ENCODE measurements at regions not wholly inside any gene's neighbourhood (a gene's known extent, or its start where the extent isn't known, plus 50 kb on each side); places are given as distances from the start of the nearest gene placed in this dataset.
"Not testable (repeated sequence)": the region's sequence is repeated elsewhere in the genome, so short reads cannot be mapped to it uniquely, and the experiment has no call there.

DNA sequence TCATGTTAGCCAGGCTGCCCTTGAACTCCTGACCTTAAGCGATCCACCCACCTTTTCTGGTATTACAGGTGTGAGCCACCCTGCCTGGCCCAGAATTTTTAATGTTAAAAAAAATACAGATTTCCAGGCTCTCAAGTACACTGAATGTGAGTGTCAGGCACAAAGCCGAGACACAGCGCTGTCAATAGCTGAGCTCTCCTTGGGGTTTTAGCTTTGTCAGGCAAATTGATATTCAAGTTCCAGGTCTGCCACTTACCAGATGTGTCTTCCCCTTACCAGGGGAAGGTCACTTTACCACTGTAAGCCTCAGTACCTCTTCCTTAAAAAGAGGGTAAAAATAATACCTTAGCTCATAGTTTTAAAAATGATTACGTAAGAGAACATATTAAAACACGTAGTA is 71.6 kb upstream of the LRRC37A2 start:
- H3K4me3 Mint-ChIP-seq; H3K9me3 ChIP-seq; H3K4me3 ChIP-seq (ENCODE audit: control insufficient read depth in 1 of 2, extremely low read depth in 1 of 2, low read length in 1 of 2); H3K4me1 ChIP-seq (ENCODE audit: control insufficient read depth in 1 of 2, extremely low read depth in 1 of 2, insufficient read depth in 2 of 2, low read length in 2 of 2); H3K27ac ChIP-seq (ENCODE audit: low read length); H3K36me3 ChIP-seq (ENCODE audit: control insufficient read depth in 2 of 2, extremely low read depth in 1 of 2, insufficient read depth in 1 of 2, low read length in 1 of 2); H3K36me3 Mint-ChIP-seq; ATAC-seq (replicated peaks in 1 of 4); H3K27ac Mint-ChIP-seq; H3K9me3 Mint-ChIP-seq; H3K4me1 Mint-ChIP-seq; DNase-seq; H3K27me3 ChIP-seq (replicated peaks in 1 of 2; ENCODE audit: control insufficient read depth in 2 of 2, extremely low read depth in 1 of 2, insufficient read depth in 2 of 2, low read length in 1 of 2); H3K27me3 Mint-ChIP-seq; CTCF ChIA-PET; POLR2A ChIA-PET: not testable (repeated sequence)
- no CpG with 5 or more reads among the region's 5 CpGs for WGBS (ENCODE audit: insufficient coverage)

DNA sequence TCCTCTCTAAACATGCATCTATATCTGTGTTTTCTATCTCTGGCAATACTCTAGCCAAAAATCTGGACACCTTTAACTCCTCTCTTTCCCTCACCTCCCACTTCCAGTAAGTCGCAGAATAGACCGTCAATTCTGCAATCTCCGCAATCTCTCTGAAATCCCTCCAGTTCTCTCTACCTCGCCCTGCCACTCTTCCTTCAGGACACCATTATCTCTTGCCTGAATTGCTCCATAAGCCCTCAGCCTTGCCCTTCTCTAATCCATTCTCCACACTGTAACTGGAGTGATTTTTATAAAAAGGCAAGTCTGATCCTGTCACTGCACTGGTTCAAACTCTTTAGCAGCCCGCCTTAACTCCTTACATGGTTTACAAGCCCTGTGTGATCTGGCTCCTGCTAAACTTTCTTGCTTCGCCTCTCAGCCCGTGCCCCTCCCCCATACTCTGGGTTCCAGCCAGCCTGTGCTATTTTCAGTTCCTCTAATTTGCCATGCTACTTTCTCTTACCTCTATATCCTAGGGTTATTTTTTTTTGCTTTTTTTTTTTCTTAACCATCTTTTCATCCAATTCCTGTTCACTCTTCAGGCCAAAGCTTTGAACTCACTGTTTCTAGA is 73.0 kb upstream of the ARL17B start:
- ATAC-seq (replicated peaks in 1 of 4); H3K4me3 ChIP-seq (ENCODE audit: control insufficient read depth in 1 of 2, extremely low read depth in 1 of 2, low read length in 1 of 2); H3K4me1 Mint-ChIP-seq; H3K27ac Mint-ChIP-seq; H3K9me3 ChIP-seq; DNase-seq; H3K36me3 Mint-ChIP-seq; H3K4me1 ChIP-seq (ENCODE audit: control insufficient read depth in 1 of 2, extremely low read depth in 1 of 2, insufficient read depth in 2 of 2, low read length in 2 of 2); H3K27me3 Mint-ChIP-seq; POLR2A ChIA-PET; H3K27ac ChIP-seq (ENCODE audit: low read length); H3K4me3 Mint-ChIP-seq; H3K36me3 ChIP-seq (ENCODE audit: control insufficient read depth in 2 of 2, extremely low read depth in 1 of 2, insufficient read depth in 1 of 2, low read length in 1 of 2); CTCF ChIA-PET; H3K27me3 ChIP-seq (replicated peaks in 1 of 2; ENCODE audit: control insufficient read depth in 2 of 2, extremely low read depth in 1 of 2, insufficient read depth in 2 of 2, low read length in 1 of 2); H3K9me3 Mint-ChIP-seq: not testable (repeated sequence)
- WGBS (ENCODE audit: insufficient coverage): no CpG with 5 or more reads among the region's 7 CpGs

DNA sequence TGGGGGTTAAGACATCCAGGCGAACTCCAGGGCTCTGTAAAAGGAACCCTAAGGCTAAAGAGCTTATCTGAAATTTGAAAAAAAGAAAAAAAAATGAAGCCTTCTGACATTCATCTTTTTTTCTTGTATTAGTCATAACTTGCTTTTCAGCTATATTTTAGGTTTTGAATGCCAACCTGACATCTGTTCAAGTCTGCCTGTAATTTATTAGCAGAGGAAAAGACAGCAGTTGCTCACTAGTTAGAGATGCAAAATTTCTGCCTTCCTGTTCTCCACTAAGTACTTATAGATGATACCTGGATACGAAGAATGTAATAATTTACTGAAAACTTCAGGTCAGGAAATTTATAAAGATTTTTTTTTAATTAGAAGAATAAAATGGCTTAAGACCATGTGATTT is 68.7 kb upstream of the ARL17B start:
- H3K4me1 ChIP-seq (ENCODE audit: control insufficient read depth in 1 of 2, extremely low read depth in 1 of 2, insufficient read depth in 2 of 2, low read length in 2 of 2); H3K27me3 Mint-ChIP-seq; H3K9me3 ChIP-seq; H3K27ac ChIP-seq (ENCODE audit: low read length); ATAC-seq (replicated peaks in 1 of 4); H3K4me3 Mint-ChIP-seq; H3K9me3 Mint-ChIP-seq; H3K36me3 ChIP-seq (ENCODE audit: control insufficient read depth in 2 of 2, extremely low read depth in 1 of 2, insufficient read depth in 1 of 2, low read length in 1 of 2); POLR2A ChIA-PET; H3K27me3 ChIP-seq (replicated peaks in 1 of 2; ENCODE audit: control insufficient read depth in 2 of 2, extremely low read depth in 1 of 2, insufficient read depth in 2 of 2, low read length in 1 of 2); CTCF ChIA-PET; H3K36me3 Mint-ChIP-seq; H3K4me1 Mint-ChIP-seq; DNase-seq; H3K27ac Mint-ChIP-seq; H3K4me3 ChIP-seq (ENCODE audit: control insufficient read depth in 1 of 2, extremely low read depth in 1 of 2, low read length in 1 of 2): not testable (repeated sequence)
- no CpG with 5 or more reads among the region's 2 CpGs for WGBS (ENCODE audit: insufficient coverage)

DNA sequence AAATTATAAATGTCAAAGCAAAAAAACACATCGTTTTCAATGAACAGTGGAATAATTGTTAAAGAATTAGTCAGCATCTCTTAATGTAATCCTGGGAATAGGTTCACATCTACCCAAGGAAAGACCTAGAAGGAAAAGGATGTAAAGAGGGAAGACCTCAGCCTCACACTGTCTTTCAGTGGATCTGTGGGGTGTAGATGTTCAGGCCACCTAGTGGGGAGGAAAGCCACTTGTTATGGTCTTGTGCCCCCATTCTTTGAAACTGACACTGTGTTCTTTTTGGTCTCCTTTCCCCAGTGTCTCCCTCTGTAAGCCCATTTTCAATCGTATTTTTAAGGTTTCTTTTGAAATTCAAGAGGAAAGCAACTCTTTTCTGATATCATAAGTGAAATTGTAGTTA is 68.1 kb upstream of the ARL17B start:
- CTCF ChIA-PET: not testable (repeated sequence)

DNA sequence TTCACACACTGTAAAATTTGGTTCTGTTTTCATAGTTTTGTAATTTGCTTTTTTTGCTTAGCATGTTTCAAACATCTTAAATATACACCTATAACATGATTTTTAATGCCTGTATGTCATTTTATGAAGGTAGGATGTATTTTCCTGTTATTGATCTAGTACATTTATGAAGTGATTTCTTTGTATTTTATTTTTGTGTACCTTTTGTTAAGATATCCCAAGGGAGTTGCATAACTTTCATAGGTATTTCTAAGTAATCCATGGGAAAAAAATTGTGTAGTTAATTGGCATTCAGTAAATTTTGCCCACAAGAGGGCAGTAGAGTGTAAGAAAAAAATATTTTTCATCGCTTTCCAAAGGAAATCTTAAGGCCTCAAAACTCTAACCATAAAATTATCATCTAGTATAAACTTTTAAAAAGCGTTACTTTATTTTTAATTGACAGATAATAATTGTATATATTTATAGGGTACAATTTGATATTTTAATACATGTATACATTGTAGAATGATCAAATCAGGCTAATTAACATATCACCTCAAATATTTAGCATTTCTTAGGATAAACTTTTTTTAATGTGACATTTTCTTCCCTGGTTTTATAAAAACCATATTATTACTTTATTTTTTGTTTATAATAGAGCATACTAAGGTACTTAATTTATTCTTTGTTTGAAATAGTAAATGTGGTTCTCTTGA is 62.8 kb upstream of the ARL17B start:
- H3K4me3 Mint-ChIP-seq; H3K36me3 Mint-ChIP-seq; H3K36me3 ChIP-seq (ENCODE audit: control insufficient read depth in 2 of 2, extremely low read depth in 1 of 2, insufficient read depth in 1 of 2, low read length in 1 of 2); H3K27me3 Mint-ChIP-seq; H3K27ac ChIP-seq (ENCODE audit: low read length); H3K9me3 Mint-ChIP-seq; H3K27me3 ChIP-seq (replicated peaks in 1 of 2; ENCODE audit: control insufficient read depth in 2 of 2, extremely low read depth in 1 of 2, insufficient read depth in 2 of 2, low read length in 1 of 2); H3K4me3 ChIP-seq (ENCODE audit: control insufficient read depth in 1 of 2, extremely low read depth in 1 of 2, low read length in 1 of 2); H3K27ac Mint-ChIP-seq; ATAC-seq (replicated peaks in 1 of 4); H3K4me1 Mint-ChIP-seq; CTCF ChIA-PET; H3K4me1 ChIP-seq (ENCODE audit: control insufficient read depth in 1 of 2, extremely low read depth in 1 of 2, insufficient read depth in 2 of 2, low read length in 2 of 2); POLR2A ChIA-PET; H3K9me3 ChIP-seq; DNase-seq: not testable (repeated sequence)
- no CpG with 5 or more reads among the region's 2 CpGs for WGBS (ENCODE audit: insufficient coverage)

More for the DNA sequence above, 68.1 kb upstream of the ARL17B start:
- H3K4me3 Mint-ChIP-seq; H3K27me3 ChIP-seq (replicated peaks in 1 of 2; ENCODE audit: control insufficient read depth in 2 of 2, extremely low read depth in 1 of 2, insufficient read depth in 2 of 2, low read length in 1 of 2); POLR2A ChIA-PET; H3K27me3 Mint-ChIP-seq; DNase-seq; H3K36me3 Mint-ChIP-seq; H3K4me1 Mint-ChIP-seq; H3K9me3 Mint-ChIP-seq; H3K4me1 ChIP-seq (ENCODE audit: control insufficient read depth in 1 of 2, extremely low read depth in 1 of 2, insufficient read depth in 2 of 2, low read length in 2 of 2); H3K4me3 ChIP-seq (ENCODE audit: control insufficient read depth in 1 of 2, extremely low read depth in 1 of 2, low read length in 1 of 2); H3K36me3 ChIP-seq (ENCODE audit: control insufficient read depth in 2 of 2, extremely low read depth in 1 of 2, insufficient read depth in 1 of 2, low read length in 1 of 2); H3K27ac Mint-ChIP-seq; H3K9me3 ChIP-seq; H3K27ac ChIP-seq (ENCODE audit: low read length); ATAC-seq (replicated peaks in 1 of 4): not testable (repeated sequence)
- WGBS (ENCODE audit: insufficient coverage): no CpG with 5 or more reads among the region's 2 CpGs

DNA sequence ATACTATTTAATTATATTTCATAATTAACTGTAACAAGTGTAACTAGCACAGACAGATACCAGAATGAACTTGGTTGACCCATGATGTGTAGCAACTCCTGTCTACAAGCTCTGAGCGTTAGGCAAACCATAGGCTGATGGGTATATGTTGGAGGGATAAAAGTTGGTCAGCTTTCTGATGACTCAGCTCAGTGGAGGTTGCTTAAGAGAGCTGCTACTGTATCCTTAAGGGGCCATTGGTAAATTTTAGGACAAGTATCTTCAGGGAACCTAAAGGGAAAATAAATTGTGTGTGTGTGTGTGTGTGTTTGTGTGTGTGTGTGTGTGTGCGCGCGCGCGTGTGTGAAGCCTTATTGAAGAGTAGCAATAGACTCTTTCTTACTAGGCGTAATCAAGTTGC is 56.3 kb upstream of the ARL17B start:
- WGBS (ENCODE audit: insufficient coverage): no CpG with 5 or more reads among the region's 7 CpGs
- H3K4me1 ChIP-seq (ENCODE audit: control insufficient read depth in 1 of 2, extremely low read depth in 1 of 2, insufficient read depth in 2 of 2, low read length in 2 of 2); H3K9me3 ChIP-seq; DNase-seq; CTCF ChIA-PET; H3K36me3 Mint-ChIP-seq; POLR2A ChIA-PET; H3K4me3 Mint-ChIP-seq; H3K4me3 ChIP-seq (ENCODE audit: control insufficient read depth in 1 of 2, extremely low read depth in 1 of 2, low read length in 1 of 2); H3K4me1 Mint-ChIP-seq; H3K27ac Mint-ChIP-seq; H3K27ac ChIP-seq (ENCODE audit: low read length); H3K27me3 Mint-ChIP-seq; H3K36me3 ChIP-seq (ENCODE audit: control insufficient read depth in 2 of 2, extremely low read depth in 1 of 2, insufficient read depth in 1 of 2, low read length in 1 of 2); ATAC-seq (replicated peaks in 1 of 4); H3K27me3 ChIP-seq (replicated peaks in 1 of 2; ENCODE audit: control insufficient read depth in 2 of 2, extremely low read depth in 1 of 2, insufficient read depth in 2 of 2, low read length in 1 of 2); H3K9me3 Mint-ChIP-seq: not testable (repeated sequence)

DNA sequence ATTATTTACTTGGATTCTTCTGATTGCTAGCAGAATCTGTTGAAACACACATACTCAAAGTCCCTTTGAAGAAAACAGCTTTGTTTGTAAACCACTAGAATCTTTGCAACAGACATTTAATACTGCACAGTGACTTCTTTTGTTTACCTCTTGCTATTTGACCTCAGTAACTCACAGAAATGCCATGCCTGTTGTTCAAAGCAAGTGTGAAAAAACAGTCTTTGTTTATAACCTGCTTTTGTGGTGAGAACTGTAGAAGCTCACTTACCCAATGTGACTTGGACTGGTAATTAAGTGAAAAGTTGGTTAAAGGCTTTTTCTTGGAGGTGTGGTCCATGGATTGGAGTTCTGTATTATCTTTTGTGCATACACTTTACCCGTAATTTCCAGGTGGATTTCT is 55.7 kb upstream of the ARL17B start:
- H3K27ac Mint-ChIP-seq; H3K27ac ChIP-seq (ENCODE audit: low read length); H3K9me3 ChIP-seq; H3K36me3 ChIP-seq (ENCODE audit: control insufficient read depth in 2 of 2, extremely low read depth in 1 of 2, insufficient read depth in 1 of 2, low read length in 1 of 2); CTCF ChIA-PET; H3K27me3 Mint-ChIP-seq; H3K4me1 Mint-ChIP-seq; DNase-seq; H3K27me3 ChIP-seq (replicated peaks in 1 of 2; ENCODE audit: control insufficient read depth in 2 of 2, extremely low read depth in 1 of 2, insufficient read depth in 2 of 2, low read length in 1 of 2); ATAC-seq (replicated peaks in 1 of 4); H3K4me3 ChIP-seq (ENCODE audit: control insufficient read depth in 1 of 2, extremely low read depth in 1 of 2, low read length in 1 of 2); POLR2A ChIA-PET; H3K36me3 Mint-ChIP-seq; H3K9me3 Mint-ChIP-seq; H3K4me3 Mint-ChIP-seq; H3K4me1 ChIP-seq (ENCODE audit: control insufficient read depth in 1 of 2, extremely low read depth in 1 of 2, insufficient read depth in 2 of 2, low read length in 2 of 2): not testable (repeated sequence)
- WGBS (ENCODE audit: insufficient coverage): no CpG with 5 or more reads among the region's 1 CpG

All from T-cell (primary cell).